ENCODE measurements at regions not wholly inside any gene's neighbourhood (a gene's known extent, or its start where the extent isn't known, plus 50 kb on each side); places are given as distances from the start of the nearest gene placed in this dataset.

DNA sequence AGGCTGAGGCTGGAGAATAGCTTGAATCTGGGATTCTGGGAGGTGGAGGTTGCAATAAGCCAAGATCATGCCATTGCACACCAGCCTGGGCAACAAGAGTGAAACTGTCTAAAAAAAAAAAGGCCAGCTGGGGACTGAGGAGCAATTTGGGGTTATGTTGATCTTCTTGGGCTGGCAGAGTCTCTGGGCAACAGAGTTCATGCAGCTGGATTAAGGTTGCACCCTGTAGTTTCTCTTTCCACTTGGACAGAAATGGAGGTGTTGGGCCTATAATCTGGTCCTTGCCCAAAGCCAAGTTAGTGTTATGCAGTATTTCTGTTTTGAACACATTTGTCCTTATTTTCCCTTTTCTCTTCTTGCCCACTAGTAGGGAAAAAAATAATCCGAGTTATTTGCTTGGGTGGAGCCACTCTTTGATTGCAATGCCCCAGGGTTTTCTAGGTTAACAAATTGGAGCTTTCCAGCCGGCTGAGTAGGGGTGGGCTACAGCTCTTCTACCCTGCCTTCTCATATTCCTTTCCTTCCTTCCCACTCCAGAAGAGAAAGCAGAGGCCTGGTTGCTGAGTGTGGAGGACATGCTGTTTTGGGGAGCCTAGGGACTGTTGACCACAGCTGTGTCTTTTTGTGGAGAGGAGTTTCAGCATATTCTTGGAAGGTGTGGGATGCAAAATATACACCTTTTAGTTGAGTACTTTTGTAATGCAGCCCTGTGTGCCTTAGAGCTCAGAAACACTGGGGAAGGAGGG, 213.9 kb downstream of the SOX4 start:
- DNase-seq (ENCODE audit: low read depth in 1 of 2, low spot score in 1 of 2) = no peak
- no peak overlapping the region for H3K27ac ChIP-seq (replicated peaks)
- no peak overlapping the region for H3K4me3 ChIP-seq (replicated peaks; ENCODE audit: insufficient read depth, low read length)
- no peaks in the 10 kb centered on the region for H3K27me3 ChIP-seq (ENCODE audit: insufficient read depth, poor library complexity, severe bottlenecking)
- TF ChIP-seq GABPA (IDR thresholded peaks at IDR 0.05; ENCODE audit: low read depth) = no peak
- TF ChIP-seq, protein P1, sequence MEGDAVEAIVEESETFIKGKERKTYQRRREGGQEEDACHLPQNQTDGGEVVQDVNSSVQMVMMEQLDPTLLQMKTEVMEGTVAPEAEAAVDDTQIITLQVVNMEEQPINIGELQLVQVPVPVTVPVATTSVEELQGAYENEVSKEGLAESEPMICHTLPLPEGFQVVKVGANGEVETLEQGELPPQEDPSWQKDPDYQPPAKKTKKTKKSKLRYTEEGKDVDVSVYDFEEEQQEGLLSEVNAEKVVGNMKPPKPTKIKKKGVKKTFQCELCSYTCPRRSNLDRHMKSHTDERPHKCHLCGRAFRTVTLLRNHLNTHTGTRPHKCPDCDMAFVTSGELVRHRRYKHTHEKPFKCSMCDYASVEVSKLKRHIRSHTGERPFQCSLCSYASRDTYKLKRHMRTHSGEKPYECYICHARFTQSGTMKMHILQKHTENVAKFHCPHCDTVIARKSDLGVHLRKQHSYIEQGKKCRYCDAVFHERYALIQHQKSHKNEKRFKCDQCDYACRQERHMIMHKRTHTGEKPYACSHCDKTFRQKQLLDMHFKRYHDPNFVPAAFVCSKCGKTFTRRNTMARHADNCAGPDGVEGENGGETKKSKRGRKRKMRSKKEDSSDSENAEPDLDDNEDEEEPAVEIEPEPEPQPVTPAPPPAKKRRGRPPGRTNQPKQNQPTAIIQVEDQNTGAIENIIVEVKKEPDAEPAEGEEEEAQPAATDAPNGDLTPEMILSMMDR (IDR thresholded peaks at IDR 0.05; ENCODE audit: insufficient read depth, low read length) = no peak
- no peak for TF ChIP-seq POLR2AphosphoS5 (IDR thresholded peaks at IDR 0.05; ENCODE audit: low read depth)
- no peak for TF ChIP-seq SPI1 (IDR thresholded peaks at IDR 0.05; ENCODE audit: borderline replicate concordance, low read depth)
- TF ChIP-seq, protein P2, sequence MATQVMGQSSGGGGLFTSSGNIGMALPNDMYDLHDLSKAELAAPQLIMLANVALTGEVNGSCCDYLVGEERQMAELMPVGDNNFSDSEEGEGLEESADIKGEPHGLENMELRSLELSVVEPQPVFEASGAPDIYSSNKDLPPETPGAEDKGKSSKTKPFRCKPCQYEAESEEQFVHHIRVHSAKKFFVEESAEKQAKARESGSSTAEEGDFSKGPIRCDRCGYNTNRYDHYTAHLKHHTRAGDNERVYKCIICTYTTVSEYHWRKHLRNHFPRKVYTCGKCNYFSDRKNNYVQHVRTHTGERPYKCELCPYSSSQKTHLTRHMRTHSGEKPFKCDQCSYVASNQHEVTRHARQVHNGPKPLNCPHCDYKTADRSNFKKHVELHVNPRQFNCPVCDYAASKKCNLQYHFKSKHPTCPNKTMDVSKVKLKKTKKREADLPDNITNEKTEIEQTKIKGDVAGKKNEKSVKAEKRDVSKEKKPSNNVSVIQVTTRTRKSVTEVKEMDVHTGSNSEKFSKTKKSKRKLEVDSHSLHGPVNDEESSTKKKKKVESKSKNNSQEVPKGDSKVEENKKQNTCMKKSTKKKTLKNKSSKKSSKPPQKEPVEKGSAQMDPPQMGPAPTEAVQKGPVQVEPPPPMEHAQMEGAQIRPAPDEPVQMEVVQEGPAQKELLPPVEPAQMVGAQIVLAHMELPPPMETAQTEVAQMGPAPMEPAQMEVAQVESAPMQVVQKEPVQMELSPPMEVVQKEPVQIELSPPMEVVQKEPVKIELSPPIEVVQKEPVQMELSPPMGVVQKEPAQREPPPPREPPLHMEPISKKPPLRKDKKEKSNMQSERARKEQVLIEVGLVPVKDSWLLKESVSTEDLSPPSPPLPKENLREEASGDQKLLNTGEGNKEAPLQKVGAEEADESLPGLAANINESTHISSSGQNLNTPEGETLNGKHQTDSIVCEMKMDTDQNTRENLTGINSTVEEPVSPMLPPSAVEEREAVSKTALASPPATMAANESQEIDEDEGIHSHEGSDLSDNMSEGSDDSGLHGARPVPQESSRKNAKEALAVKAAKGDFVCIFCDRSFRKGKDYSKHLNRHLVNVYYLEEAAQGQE (IDR thresholded peaks at IDR 0.05; ENCODE audit: insufficient replicate concordance, low read depth) = no peak

DNA sequence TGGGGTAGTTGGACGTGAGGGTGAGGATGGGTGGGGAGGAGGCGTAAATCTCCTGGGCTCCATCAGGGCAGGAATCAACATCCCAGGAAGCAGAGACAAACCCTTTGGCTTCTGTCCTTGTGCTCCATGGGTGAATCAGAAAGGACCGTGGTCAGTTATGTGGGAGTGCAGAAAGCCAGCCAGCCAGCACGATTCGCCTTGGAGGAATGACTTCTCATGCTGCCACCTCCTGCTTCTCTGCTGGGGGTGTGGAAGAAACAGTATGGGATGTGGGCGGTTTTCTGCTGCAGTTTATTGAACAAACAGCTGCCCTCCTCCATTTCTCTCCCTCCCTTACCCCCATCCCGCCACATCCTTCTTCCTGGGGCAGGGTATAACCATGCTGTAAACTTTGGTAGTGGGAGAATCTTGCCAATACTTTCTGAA, 214.5 kb downstream of the SOX4 start:
- H3K27ac ChIP-seq (replicated peaks) = no peak overlapping the region
- DNase-seq (ENCODE audit: low read depth in 1 of 2, low spot score in 1 of 2) = no peak
- H3K4me3 ChIP-seq (replicated peaks; ENCODE audit: insufficient read depth, low read length) = no peak overlapping the region
- TF ChIP-seq POLR2AphosphoS5 (IDR thresholded peaks at IDR 0.05; ENCODE audit: low read depth) (no peak), SPI1 (IDR thresholded peaks at IDR 0.05; ENCODE audit: borderline replicate concordance, low read depth) (no peak), GABPA (IDR thresholded peaks at IDR 0.05; ENCODE audit: low read depth) (no peak)
- TF ChIP-seq, protein P2 (IDR thresholded peaks at IDR 0.05; ENCODE audit: insufficient replicate concordance, low read depth) = no peak
- TF ChIP-seq, protein P1 (IDR thresholded peaks at IDR 0.05; ENCODE audit: insufficient read depth, low read length) = no peak
- no peaks in the 10 kb centered on the region for H3K27me3 ChIP-seq (ENCODE audit: insufficient read depth, poor library complexity, severe bottlenecking)

DNA sequence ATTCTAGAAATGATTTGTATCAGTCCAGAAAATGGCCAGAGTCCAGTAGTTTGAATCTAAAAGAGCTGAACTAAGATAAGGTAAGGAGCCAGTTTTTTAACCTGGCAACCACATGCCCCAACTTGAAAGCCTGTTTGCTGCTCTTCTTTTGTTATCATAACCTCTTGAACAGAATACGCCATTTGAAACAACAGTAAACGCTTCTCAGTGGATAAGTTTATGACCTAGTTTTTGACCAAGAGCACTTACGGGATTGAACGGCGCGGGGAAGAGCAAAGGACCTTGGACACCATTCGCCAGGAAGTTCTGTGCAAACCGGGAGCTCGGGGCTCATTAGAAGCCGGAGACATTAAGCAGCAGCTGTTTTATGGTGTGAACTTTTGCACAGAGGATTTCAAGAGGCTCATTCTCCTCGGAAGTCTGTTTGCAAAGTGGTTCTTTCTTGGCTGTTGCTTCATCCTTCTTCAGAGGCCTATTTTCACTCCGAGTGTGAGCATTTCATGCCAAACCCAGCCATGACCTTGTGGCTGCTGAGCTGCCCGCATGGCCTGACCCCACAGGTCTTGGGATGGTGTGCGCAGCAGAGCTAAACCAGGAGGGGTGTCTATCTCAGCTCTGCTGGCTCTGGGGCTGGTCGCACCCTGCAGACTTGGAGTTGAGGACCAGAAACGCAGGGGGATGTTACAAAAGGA, 215.1 kb downstream of the SOX4 start:
- DNase-seq (ENCODE audit: low read depth in 1 of 2, low spot score in 1 of 2) = no peak

More for the DNA sequence above, 215.1 kb downstream of the SOX4 start:
- Histone ChIP-seq H3K27ac (replicated peaks) (no peak overlapping the region), H3K4me3 (replicated peaks; ENCODE audit: insufficient read depth, low read length) (no peak overlapping the region), H3K27me3 (ENCODE audit: insufficient read depth, poor library complexity, severe bottlenecking) (no peaks in the 10 kb centered on the region)
- TF ChIP-seq, protein P1 (IDR thresholded peaks at IDR 0.05; ENCODE audit: insufficient read depth, low read length) = no peak
- TF ChIP-seq, protein P2 (IDR thresholded peaks at IDR 0.05; ENCODE audit: insufficient replicate concordance, low read depth) = no peak
- TF ChIP-seq POLR2AphosphoS5 (IDR thresholded peaks at IDR 0.05; ENCODE audit: low read depth) = no peak
- TF ChIP-seq SPI1 (IDR thresholded peaks at IDR 0.05; ENCODE audit: borderline replicate concordance, low read depth) = no peak
- no peak for TF ChIP-seq GABPA (IDR thresholded peaks at IDR 0.05; ENCODE audit: low read depth)
